Stimulated activated CD4-positive, alpha-beta T cell treated with anti-CD3 and anti-CD28 coated beads, Interleukin-1b, Interleukin-23, amount 100 ng/mL, for 4 hours (primary cell): ENCODE measurements at regions not wholly inside any gene's neighbourhood (a gene's known extent, or its start where the extent isn't known, plus 50 kb on each side); places are given as distances from the start of the nearest gene placed in this dataset.
"Not testable (repeated sequence)": the region's sequence is repeated elsewhere in the genome, so short reads cannot be mapped to it uniquely, and the experiment has no call there.

Source experiments
- DNase-seq, 2 donors: peaks; one replicate each; pipeline ENCODE4 v3.0.0-alpha.2; 2020; ENCODE audit warnings: low read depth in 2 of 2

- no peak for DNase-seq
Observed at GRCh38 chr7:52586704-52587103, 448.7 kb upstream of the POM121L12 start.

- no peak for DNase-seq
Observed at GRCh38 chr7:52584041-52584440, 451.4 kb upstream of the POM121L12 start.

GRCh38 chr7:52573141-52573540 is 462.3 kb upstream of the POM121L12 start:
- not testable (repeated sequence) for DNase-seq

GRCh38 chr7:52571026-52571425 is 464.4 kb upstream of the POM121L12 start:
- DNase-seq = no peak

GRCh38 chr7:52569151-52569550 is 466.3 kb upstream of the POM121L12 start:
- DNase-seq = no peak

- DNase-seq = no peak
Observed at GRCh38 chr7:52565974-52566373, 469.5 kb upstream of the POM121L12 start.

GRCh38 chr7:52555805-52556204 is 479.6 kb upstream of the POM121L12 start:
- no peak for DNase-seq

- DNase-seq = no peak
Observed at GRCh38 chr7:52547308-52547910, 488.0 kb upstream of the POM121L12 start.

- DNase-seq = not testable (repeated sequence)
Observed at GRCh38 chr7:52541198-52541765, 494.2 kb upstream of the POM121L12 start.

GRCh38 chr7:52540041-52540440 is 495.4 kb upstream of the POM121L12 start:
- DNase-seq = no peak

GRCh38 chr7:52539414-52539813 is 496.0 kb upstream of the POM121L12 start:
- DNase-seq = no peak

GRCh38 chr7:52537051-52537450 is 498.4 kb upstream of the POM121L12 start:
- DNase-seq = no peak

GRCh38 chr7:52525772-52526341 is 509.6 kb upstream of the POM121L12 start:
- no peak for DNase-seq

GRCh38 chr7:52518869-52519268 is 516.6 kb upstream of the POM121L12 start:
- DNase-seq = no peak

- DNase-seq = no peak
Observed at GRCh38 chr7:52512656-52513055, 522.8 kb upstream of the POM121L12 start.

GRCh38 chr7:52507546-52508255 is 527.7 kb upstream of the POM121L12 start:
- DNase-seq = no peak

GRCh38 chr7:52506325-52506724 is 529.1 kb upstream of the POM121L12 start:
- DNase-seq = no peak

GRCh38 chr7:52504561-52504960 is 530.9 kb upstream of the POM121L12 start:
- DNase-seq = no peak

GRCh38 chr7:52502281-52502680 is 533.2 kb upstream of the POM121L12 start:
- no peak for DNase-seq

- no peak for DNase-seq
Observed at GRCh38 chr7:52501696-52502095, 533.7 kb upstream of the POM121L12 start.

GRCh38 chr7:52500841-52501240 is 534.6 kb upstream of the POM121L12 start:
- DNase-seq = no peak

- no peak for DNase-seq
Observed at GRCh38 chr7:52498366-52498765, 537.1 kb upstream of the POM121L12 start.

GRCh38 chr7:52486267-52486666 is 549.2 kb upstream of the POM121L12 start:
- DNase-seq = no peak
